OCI-LY7 (cell line): ENCODE measurements at regions not wholly inside any gene's neighbourhood (a gene's known extent, or its start where the extent isn't known, plus 50 kb on each side); places are given as distances from the start of the nearest gene placed in this dataset.

ENCODE experiments used
- BruUV-seq: library from RNA; stranded (reverse); fragments of 400-500 nt; replicated peaks from 2 replicates; lab custom pipeline; 2021; lab: Mats Ljungman, UMichigan
- CTCF ChIA-PET: fragments of 300-600 bp; sonication (Branson Sonifier 250); formaldehyde crosslinking; loops from one replicate; lab custom pipeline; 2022; ENCODE audit warnings: antibody characterized with exemption; ENCODE audit not compliant: unreplicated experiment; lab: Charles Lee
- POLR2A ChIA-PET: fragments of 300-600 bp; sonication (Branson Sonifier 250); formaldehyde crosslinking; loops from one replicate; lab custom pipeline; 2022; ENCODE audit warnings: antibody characterized with exemption; lab: Charles Lee
- DNase-seq: peaks from one replicate; pipeline ENCODE4 v3.0.0-alpha.2; 2015; ENCODE audit warnings: low spot score
- H2AFZ ChIP-seq: fragments of 200-600 bp; sonication (generic), shearing (Covaris generic); 2 replicates; pipeline ENCODE4 v1.6.1; 2014; ENCODE audit warnings: mild to moderate bottlenecking, antibody characterized with exemption, low read length, moderate library complexity
- H3K27ac ChIP-seq: fragments of 200-600 bp; sonication (generic); 2 replicates; pipeline ENCODE4 v1.5.1; 2014; ENCODE audit warnings: mixed run types, low read depth, mild to moderate bottlenecking, moderate library complexity, low read length, inconsistent platforms; ENCODE audit not compliant: poor library complexity, severe bottlenecking
- H3K36me3 ChIP-seq: fragments of 200-600 bp; sonication (generic); 2 replicates; pipeline ENCODE4 v1.6.1; 2014; ENCODE audit warnings: mild to moderate bottlenecking, antibody characterized with exemption, low read length, moderate library complexity, mixed read lengths; ENCODE audit not compliant: insufficient read depth
- H3K4me1 ChIP-seq: fragments of 200-600 bp; sonication (generic); 2 replicates; pipeline ENCODE4 v1.5.1; 2014; ENCODE audit warnings: mild to moderate bottlenecking, low read length; ENCODE audit not compliant: insufficient read depth, poor library complexity, severe bottlenecking
- H3K4me2 ChIP-seq: fragments of 200-600 bp; sonication (generic); 2 replicates; pipeline ENCODE4 v1.6.1; 2014; ENCODE audit warnings: mild to moderate bottlenecking, low read length
- H3K4me3 ChIP-seq: fragments of 200-600 bp; sonication (generic); 2 replicates; pipeline ENCODE4 v1.5.1; 2014; ENCODE audit warnings: mild to moderate bottlenecking, low read depth, low read length; ENCODE audit not compliant: poor library complexity, severe bottlenecking
- H3K79me2 ChIP-seq: fragments of 200-600 bp; sonication (generic); 2 replicates; pipeline ENCODE4 v1.6.1; 2016; ENCODE audit warnings: low read depth, mild to moderate bottlenecking, low read length, moderate library complexity, mixed read lengths; ENCODE audit not compliant: insufficient read depth
- H3K9me2 ChIP-seq: fragments of 200-600 bp; sonication (generic); 2 replicates; pipeline ENCODE4 v1.6.1; 2016; ENCODE audit warnings: mild to moderate bottlenecking, low read length, mixed read lengths; ENCODE audit not compliant: insufficient read depth
- H3K9me3 ChIP-seq: fragments of 200-600 bp; sonication (generic); 2 replicates; pipeline ENCODE4 v1.6.1; 2014; ENCODE audit warnings: mild to moderate bottlenecking, mixed run types, low read length, mixed read lengths
- H4K20me1 ChIP-seq: fragments of 200-600 bp; sonication (generic); 2 replicates; pipeline ENCODE4 v1.6.1; 2014; ENCODE audit warnings: mild to moderate bottlenecking, antibody characterized with exemption, low read length, moderate library complexity, mixed read lengths; ENCODE audit not compliant: insufficient read depth
- CTCF ChIP-seq: fragments of 200-600 bp; sonication (generic); conservative IDR thresholded peaks from 2 replicates; pipeline ENCODE4 v1.5.1; 2014; ENCODE audit warnings: mild to moderate bottlenecking, antibody characterized with exemption, low read length, moderate library complexity, mixed read lengths
- EZH2phosphoT487 ChIP-seq: fragments of 200-600 bp; sonication (generic); IDR thresholded peaks from 2 replicates; pipeline ENCODE4 v1.6.1; 2018; ENCODE audit warnings: low read depth, borderline replicate concordance, mild to moderate bottlenecking, mixed run types, antibody characterized with exemption, low read length, moderate library complexity, mixed read lengths
- intact Hi-C: fragments of 100-400 bp; cut with micrococcal nuclease; formaldehyde crosslinking; loops from one replicate; pipeline ENCODE4 v1.10.0; 2022; ENCODE audit not compliant: unreplicated experiment

GRCh38 chr3:106714400-106714799, 662.8 kb upstream of the CCDC54 start:
- no peak overlapping the region for H3K4me2 ChIP-seq
- H3K27ac ChIP-seq, result no peak overlapping the region
- H3K79me2 ChIP-seq, result no peaks in the 10 kb centered on the region
- H3K9me2 ChIP-seq, result no peaks in the 10 kb centered on the region
- no peak for TF ChIP-seq CTCF
- TF ChIP-seq EZH2phosphoT487, result no peak
- intact Hi-C loops, result no loop called here
- no peak overlapping the region for H3K4me3 ChIP-seq
- no peaks in the 10 kb centered on the region for H4K20me1 ChIP-seq
- no peak overlapping the region for H2AFZ ChIP-seq
- ChIA-PET CTCF (no interaction called here), POLR2A (no interaction called here)
- BruUV-seq, result no TSS peak
- H3K36me3 ChIP-seq, result no peaks in the 10 kb centered on the region
- no peak for DNase-seq
- no peaks in the 10 kb centered on the region for H3K9me3 ChIP-seq
- no peaks in the 10 kb centered on the region for H3K4me1 ChIP-seq

- intact Hi-C loops, result no loop called here
- H3K4me1 ChIP-seq, result no peaks in the 10 kb centered on the region
- no peak overlapping the region for H3K27ac ChIP-seq
- ChIA-PET POLR2A (no interaction called here), CTCF (no interaction called here)
- no TSS peak for BruUV-seq
- no peak for TF ChIP-seq CTCF
- TF ChIP-seq EZH2phosphoT487, result no peak
- no peaks in the 10 kb centered on the region for H4K20me1 ChIP-seq
- no peaks in the 10 kb centered on the region for H3K79me2 ChIP-seq
- no peaks in the 10 kb centered on the region for H3K36me3 ChIP-seq
- no peak overlapping the region for H2AFZ ChIP-seq
- DNase-seq, result no peak
- H3K4me2 ChIP-seq, result no peak overlapping the region
- H3K9me2 ChIP-seq, result no peaks in the 10 kb centered on the region
- H3K4me3 ChIP-seq, result no peak overlapping the region
- H3K9me3 ChIP-seq, result no peaks in the 10 kb centered on the region
Measured at GRCh38 chr3:106715286-106715685, 662.0 kb upstream of the CCDC54 start.

GRCh38 chr3:106717178-106717780, 660.0 kb upstream of the CCDC54 start:
- ChIA-PET POLR2A (interaction anchor here (0.6 to 1.1 kb wide), 2 partner anchors 15 to 758 kb away, joined by 3 to 4 read pairs; no protein-coding TSS in a partner anchor), CTCF (no interaction called here)
- Histone ChIP-seq H3K9me2 (no peaks in the 10 kb centered on the region), H3K4me1 (no peaks in the 10 kb centered on the region), H3K27ac (no peak overlapping the region), H2AFZ (no peak overlapping the region), H4K20me1 (no peaks in the 10 kb centered on the region), H3K4me2 (no peak overlapping the region), H3K79me2 (no peaks in the 10 kb centered on the region), H3K4me3 (no peak overlapping the region), H3K9me3 (no peaks in the 10 kb centered on the region), H3K36me3 (no peaks in the 10 kb centered on the region)
- BruUV-seq, result no TSS peak
- intact Hi-C loops, result no loop called here
- DNase-seq, result no peak
- no peak for TF ChIP-seq CTCF
- TF ChIP-seq EZH2phosphoT487, result no peak
